ENCODE measurements at regions not wholly inside any gene's neighbourhood (a gene's known extent, or its start where the extent isn't known, plus 50 kb on each side); places are given as distances from the start of the nearest gene placed in this dataset.

- TF ChIP-seq CTCF (IDR thresholded peaks at IDR 0.05) = no peak
- TF ChIP-seq POLR2A (IDR thresholded peaks at IDR 0.05; ENCODE audit: low read depth) = no peak
- TF ChIP-seq POLR2AphosphoS5 (IDR thresholded peaks at IDR 0.05) = no peak
- no peak for TF ChIP-seq EP300 (IDR thresholded peaks at IDR 0.05)
Measured at GRCh38 chr14:97945631-97946030, 1148.4 kb downstream of the VRK1 start.
